Sciatic nerve (tissue), 2 donors: ENCODE measurements at regions not wholly inside any gene's neighbourhood (a gene's known extent, or its start where the extent isn't known, plus 50 kb on each side); places are given as distances from the start of the nearest gene placed in this dataset.
A peak's percentile ranks its signal among the peaks of the same experiment; 100 is the strongest.

Experiments used
- ATAC-seq: fragments of 200-7000 bp; cut with Tn5 transposase; one replicate; pipeline ENCODE4 v1.9.1; 2020; ENCODE audit warnings: mild to moderate bottlenecking, moderate library complexity
- DNase-seq: peaks from one replicate; pipeline ENCODE4 v3.0.0-alpha.2; 2020; ENCODE audit warnings: low spot score
- intact Hi-C: fragments of 100-400 bp; cut with DNase I; formaldehyde crosslinking; loops from one replicate; pipeline ENCODE4 v1.14.2; 2022
- donor health status: DM: no; HTN: no; CAD: no.
- donor health status: DM: no; HTN: no; CAD: no.

DNA sequence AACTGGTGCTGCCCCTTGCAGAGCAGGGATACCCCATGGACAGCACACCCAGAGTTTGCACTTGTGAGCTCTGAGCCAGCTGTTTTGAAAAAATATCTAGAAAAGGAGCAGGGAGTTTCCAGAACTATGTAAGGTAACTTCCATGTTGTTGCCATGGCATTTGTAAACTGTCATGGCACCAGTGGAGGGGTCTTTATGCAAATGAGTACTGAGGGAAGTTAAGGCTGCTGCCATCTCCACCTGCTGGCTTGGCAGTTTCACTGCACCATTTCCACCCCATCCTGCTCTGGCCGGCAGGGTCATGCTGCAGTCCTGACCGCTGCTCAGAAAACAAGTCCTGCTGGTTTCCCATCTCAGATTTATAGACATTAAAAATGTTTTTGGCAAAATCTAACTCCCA lies 52.3 kb upstream of the SNTG2 start:
- no peak for ATAC-seq
- intact Hi-C loops = no loop called here
- DNase-seq = no peak

DNA sequence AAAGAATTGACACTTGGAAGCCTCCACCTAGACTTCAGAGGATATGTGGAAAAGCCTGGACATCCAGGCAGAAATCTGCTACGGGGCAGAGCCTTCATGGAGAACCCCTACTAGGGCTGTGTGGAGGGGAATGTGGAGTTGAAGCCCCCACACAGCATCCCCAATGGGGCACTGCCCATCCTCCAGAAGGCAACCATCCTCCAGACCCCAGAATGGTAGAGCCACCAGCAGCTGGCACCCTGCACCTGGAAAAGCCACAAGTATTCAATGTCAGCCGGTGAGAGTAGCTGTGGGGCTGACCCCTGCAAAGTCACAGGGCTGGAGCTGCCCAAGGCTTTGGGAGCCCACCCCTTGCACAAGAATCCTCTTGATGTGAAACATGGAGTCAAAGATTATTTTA lies 53.6 kb upstream of the SNTG2 start:
- intact Hi-C loops = no loop called here
- ATAC-seq (no peak), DNase-seq (no peak)

DNA sequence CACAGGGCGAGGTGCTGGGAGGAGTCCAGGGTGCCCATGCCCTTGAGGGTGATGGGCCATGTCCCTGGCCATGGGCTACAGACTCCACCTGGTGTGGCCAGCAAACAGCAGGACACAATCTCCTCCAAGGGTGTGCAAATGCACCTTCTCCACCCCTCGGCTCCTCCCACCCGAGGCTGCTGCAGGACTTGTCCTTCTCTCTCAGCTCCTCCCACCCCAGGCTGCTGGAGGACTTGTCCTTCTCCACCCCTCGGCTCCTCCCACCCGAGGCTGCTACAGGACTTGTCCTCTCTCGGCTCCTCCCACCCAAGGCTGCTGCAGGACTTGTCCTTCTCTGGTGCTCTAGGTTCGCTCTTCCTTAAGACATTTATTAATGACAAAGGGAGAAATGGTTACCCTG lies 57.3 kb upstream of the SNTG2 start:
- peak; percentile 65 for ATAC-seq
- intact Hi-C loops = no loop called here
- peak; percentile 56 for DNase-seq

DNA sequence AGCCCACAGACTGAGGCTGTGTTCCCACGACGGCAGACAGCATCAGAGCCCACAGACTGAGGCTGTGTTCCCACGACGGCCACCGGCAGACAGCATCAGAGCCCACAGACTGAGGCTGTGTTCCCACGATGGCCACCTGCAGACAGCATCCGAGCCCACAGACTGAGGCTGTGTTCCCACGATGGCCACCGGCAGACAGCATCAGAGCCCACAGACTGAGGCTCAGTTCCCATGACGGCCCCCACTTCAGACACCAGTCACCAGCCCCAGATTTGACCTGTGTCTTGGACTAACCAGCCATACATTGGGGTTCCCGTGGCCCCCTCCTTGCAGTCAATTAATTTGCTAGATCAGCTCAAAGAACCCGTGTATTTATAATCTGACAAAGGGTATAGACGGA lies 57.8 kb upstream of the SNTG2 start:
- ATAC-seq (no peak), DNase-seq (peak; percentile 27)
- intact Hi-C loops = no loop called here

DNA sequence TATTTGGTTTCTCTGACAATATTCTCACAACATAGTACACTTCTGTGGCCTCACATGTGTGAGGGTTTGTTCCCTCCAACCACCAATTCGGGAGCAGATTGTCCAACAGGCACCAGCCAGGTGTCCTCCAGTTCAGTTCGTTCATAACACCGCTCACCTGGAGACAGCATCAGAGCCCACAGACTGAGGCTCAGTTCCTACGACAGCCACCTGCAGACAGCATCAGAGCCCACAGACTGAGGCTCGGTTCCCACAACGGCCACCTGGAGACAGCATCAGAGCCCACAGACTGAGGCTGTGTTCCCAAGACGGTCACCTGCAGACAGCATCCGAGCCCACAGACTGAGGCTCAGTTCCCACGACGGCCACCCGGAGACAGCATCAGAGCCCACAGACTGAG lies 58.2 kb upstream of the SNTG2 start:
- intact Hi-C loops = no loop called here

DNA sequence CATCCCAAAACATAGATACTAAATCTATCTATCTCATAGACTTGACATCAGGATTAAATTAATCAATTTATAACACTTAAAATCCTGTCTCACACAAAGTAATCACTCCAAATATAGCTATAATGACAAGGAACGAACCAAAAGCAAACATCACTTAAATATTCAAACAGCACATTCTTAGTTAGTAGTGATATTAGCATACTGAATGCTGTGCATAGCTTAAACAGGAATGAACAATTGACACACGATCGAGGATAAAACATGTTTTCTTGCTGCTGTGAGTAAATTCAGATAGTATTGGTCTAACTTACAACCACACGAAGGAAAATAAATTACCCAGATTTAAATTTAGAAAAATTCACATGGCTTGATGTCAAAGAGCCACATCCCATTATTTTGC lies 58.9 kb upstream of the SNTG2 start:
- intact Hi-C loops = no loop called here
- no peak for DNase-seq

More for the DNA sequence above, 58.2 kb upstream of the SNTG2 start:
- ATAC-seq (no peak), DNase-seq (no peak)

DNA sequence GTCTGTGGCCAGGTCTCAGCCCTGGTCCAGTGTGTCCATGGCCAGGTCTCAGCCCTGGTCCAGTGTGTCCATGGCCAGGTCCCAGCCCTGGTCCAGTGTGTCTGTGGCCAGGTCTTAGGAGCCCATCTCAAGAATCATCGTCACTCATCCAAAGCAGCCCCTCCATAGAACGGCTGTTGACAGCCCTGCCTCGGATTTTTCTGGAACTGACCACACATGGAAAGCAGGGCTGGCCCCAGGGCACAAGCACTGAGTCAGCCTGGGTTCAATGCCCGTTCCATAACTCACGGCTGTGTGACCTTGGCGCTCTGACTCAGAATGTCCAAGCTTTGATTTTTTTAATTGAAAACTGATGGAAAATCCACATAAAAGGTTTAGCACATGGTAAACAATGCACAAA lies 59.9 kb upstream of the SNTG2 start:
- intact Hi-C loops = no loop called here
- DNase-seq (no peak), ATAC-seq (no peak)

More for the DNA sequence above, 58.9 kb upstream of the SNTG2 start:
- no peak for ATAC-seq

DNA sequence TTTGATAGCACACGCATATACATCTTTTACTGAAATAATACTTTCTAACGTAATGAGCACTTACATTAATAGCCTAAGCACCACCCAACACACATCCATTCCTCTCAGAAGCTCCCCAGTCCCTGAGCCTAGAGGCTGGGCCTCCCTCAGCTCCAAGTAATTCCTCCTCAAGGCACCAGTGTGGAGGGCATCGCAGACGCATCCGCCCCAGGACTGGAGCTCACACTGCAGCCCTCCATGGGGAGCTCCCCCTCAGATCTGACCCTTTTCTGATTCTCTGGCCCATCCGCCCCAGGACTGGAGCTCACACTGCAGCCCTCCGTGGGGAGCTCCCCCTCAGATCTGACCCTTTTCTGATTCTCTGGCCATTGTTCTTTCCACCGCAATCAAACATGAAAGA lies 60.4 kb upstream of the SNTG2 start:
- no peak for DNase-seq
- no peak for ATAC-seq
- intact Hi-C loops = no loop called here

DNA sequence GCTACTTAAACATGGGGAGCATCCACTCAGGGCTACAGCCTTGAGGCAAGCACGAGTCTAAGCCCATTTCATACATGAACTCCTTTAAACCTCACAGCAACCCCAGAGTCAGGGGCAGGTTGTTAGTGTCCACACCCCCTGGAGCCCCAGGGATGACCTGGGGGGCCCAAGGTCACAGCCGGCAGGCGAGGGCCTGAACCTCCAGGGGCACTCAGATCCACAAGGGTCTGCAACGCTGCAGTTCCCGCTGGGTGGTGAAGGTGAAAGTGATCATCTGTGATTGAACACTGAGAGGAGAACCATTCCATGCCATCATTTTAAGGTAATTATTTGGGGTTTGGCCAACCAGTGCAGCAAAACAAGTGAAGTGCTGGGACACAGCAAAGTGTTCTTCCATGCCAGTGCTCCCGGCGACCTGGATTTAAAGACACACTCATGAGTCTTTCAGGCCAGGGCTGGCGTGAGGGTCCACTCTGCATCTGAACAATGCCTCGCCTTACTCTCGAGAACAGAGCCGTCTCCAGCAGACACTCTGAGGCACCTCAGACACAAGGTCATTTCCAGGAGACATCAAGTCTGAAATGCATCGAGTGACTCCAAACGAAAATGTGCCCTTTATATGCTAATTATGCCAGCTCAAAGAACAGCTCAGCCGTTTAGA lies 61.6 kb upstream of the SNTG2 start:
- intact Hi-C loops = no loop called here
- ATAC-seq (no peak), DNase-seq (no peak)

DNA sequence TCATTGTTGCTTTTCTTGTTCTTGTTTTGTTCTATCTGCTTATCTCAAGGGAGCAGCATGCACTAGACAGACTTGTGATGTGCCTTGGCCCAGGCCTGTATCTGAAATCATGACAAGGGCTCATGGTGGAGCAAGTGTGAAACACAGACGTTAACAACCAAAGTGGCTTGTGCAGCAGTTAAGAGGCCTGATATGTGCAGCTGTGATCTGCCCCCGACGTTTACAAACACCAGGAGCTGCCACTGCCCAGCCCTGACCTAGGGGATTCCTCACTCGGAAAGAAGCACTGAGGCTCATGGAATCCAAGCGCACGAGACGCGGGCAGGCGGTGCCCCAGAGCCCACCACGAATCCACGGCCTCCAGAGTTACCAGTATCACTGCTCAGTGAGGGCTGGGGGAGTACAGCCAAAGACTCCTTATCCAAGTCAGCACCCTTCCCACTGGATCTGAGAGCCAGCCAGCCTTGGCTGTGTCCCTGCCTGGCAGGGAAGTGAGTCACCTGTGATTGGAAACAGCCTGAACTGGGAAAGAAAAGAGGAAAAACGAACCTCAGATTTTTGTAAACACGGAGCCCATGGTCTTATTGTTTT lies 62.3 kb upstream of the SNTG2 start:
- DNase-seq (no peak), ATAC-seq (peak; percentile 82)
- intact Hi-C loops = no loop called here

DNA sequence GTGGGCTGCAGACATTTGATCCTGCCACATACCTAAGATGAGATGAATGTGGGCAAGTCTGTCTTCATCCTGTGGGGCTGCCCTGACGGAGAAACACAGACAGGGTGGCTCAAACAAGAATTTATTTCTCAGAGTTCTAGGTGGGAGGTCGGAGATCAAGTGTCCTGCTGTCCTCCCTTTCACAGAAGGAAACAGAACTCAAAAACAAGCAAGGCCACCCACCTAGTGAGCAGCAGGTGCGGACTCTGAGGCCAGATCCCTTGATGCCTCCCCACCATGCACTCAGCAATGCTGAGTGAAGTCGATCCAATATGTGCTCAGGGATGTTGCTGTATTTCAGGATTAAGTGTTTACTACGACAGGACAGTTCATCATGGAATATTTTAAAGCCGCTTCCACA lies 63.0 kb upstream of the SNTG2 start:
- intact Hi-C loops = no loop called here
- no peak for DNase-seq
- ATAC-seq = peak; percentile 87

DNA sequence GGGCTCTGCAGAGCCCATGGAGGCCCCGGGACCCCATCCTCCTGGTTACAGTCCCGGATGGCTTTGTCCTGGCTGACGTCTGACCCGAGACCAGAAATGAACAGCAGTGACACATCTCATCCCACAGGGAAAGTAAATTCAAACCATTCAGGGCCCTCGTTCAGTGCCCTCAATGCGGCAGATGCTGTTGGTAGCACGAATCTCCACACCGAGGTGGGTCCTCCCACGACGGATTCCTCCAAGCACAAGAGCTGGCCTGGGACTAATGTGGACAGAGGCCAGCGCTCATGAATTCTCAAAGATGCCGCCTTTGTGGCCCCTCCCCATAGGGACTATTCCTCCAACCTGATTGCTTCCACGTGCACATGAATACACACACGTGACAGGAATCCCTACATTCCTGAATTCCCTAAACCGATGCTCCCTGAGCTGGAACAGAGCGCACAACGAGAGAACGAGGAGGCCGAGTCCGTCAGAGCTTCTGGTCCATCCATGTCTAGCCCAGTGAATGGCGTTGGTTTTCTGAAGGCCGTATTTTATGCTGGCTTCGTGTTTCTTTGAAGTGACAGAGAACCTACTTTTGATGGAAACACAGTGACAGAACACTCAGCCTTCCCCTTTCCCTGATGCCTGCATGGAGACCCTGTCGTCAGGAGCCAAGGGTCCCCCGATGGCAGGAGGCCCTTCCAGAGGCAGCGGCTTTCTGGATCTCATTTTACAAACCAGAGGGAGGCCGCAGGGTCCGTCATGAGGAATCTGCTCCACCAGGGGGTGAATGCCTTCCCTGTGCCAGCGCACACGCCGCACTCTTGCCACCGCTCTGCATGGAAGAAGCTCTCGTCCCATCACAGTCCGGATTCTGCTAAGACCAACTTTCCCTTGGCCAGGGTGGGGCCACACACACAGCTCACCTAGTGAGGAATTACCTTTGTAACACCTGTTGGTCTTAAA lies 64.3 kb upstream of the SNTG2 start:
- peak; percentile 60 for ATAC-seq
- intact Hi-C loops = no loop called here
- no peak for DNase-seq

DNA sequence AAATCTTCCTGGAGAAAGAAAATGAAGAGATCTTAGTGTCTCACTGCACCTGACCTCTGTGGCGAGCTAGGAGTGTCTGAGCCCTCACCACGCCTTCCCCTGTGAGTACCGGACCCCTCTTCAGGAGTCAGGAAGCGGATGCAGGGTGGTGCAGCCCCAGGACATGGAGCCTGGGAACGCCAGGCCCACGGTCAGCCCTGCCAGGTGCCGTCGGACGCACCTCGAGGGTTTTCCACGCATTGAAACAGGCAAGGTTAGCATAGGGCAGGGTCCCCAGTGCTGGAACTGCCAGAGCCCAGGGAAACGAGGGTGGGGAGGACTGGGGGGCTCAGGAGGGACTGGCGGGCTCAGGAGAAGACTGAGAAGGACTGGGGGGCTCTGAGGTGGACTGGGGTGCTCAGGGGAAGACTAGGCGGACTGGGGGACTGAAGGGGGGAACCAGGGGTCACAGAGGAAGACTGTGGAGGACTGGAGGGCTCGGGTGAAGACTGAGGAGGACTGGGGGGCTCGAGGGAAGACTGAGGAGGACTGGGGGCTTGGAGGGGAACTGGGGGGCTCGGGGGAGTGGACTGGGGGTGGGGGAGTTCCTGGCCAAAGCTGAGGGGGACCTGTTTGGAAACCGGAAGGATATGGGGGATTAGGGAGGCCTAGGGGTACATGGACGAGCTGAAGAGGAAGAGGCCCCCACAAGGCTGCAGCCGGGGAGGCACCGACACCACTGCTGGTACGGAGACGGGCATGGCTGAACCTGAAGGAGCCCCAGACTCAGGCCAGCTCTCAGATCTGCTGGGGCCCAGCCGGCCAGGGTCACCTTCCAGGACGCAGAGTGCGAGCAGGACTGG lies 65.2 kb upstream of the SNTG2 start:
- DNase-seq = no peak
- ATAC-seq = no peak
- intact Hi-C loops = no loop called here

DNA sequence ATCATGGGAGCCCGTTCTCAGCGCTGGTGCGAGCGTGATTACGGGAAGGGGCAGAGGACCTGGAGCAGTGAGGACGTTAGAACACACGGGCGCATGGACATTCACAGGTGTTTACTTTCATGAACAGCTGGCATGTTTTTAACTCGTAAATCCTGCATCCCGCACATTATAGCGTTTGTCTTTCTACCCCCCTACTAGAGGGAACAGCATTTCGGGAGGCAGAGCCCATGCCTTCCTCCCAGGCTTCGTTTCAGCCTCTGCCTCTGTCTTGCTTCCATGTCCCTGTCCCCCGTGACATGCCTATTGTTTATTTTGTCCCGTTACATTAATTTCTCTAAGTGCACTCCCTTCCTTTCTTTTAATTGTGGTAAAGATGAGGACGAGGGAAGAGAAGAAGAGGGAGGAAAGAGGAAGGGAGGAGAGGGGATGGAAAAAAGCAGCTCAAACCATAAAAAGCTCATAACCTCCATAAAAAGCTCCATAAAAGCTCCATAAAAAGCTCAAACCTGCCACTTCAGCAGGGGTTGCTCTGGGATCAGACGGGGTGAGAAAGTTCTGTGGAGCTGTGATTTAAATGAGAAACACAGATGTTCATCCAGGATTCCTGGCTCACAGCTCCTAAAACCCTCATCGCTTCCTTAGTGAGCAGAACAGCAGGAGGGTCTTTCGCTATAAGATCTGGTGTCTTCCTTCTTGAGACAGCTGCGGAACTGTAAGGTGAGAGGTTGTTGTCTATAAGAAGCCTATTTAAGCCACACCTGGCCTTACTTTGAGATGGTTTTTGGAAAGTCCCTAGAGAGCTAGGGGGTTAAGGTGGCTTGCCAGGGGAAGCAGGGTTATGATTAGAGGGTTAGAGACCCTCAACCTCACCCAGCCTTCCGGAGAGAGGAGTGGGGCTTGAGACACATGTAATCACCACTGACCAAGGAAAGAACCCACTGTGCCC lies 66.6 kb upstream of the SNTG2 start:
- ATAC-seq = no peak
- DNase-seq = no peak
- intact Hi-C loops = no loop called here

DNA sequence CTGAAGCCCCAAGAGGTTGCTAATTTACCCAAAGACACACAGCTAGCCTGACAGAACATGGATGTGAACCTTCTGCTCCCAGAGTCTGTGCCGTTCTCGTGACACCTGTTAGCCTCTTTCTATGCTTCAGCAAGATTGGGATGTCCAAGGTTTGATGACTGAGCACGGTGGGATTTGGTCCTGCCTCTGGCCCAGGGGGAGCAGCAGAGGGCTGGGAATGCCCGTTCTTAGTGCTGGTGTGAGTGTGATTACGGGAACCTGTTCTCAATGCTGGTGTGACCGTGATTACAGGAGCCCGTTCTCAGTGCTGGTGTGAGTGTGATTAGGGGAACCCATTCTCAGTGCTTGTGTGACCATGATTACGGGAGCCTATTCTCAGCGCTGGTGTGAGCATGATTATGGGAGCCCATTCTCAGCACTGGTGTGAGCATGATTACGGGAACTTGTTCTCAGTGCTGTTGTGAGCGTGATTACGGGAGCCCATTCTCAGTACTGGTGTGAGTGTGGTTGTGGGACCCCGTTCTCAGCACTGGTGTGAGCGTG lies 67.3 kb upstream of the SNTG2 start:
- intact Hi-C loops = no loop called here
- DNase-seq (no peak), ATAC-seq (no peak)

DNA sequence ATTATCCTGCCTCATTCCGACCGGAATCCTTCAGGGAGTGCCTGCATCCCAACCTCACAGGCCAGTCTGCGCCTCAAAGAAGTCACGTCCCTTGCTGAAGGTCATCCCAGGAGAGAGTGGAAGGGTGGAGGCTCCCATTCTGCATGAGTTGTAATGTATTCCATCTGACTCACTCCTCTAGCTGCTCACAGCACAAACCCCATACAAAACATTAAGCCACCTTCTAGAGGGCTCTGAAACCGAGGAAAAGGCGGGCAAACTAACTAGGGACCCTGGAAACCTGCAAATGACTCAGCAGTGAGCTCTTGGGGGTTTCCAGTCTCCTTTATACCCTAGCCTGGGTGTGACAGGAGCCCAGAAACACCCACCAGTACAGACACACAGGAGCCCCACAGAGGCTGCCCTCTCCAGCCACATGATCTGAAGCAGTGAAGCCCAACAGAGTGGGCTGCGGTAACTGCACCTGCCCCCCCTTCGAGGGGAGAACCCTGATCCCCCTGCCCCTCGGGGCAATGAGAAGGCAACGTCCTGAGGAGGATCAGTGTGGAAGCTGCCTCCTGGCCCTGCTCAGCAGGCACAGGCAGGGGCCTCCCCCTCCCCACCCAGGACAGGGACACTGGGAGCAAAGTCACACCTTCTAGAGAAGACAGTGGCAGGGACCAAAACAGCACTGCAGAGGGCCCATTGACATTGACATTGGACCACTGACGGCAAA lies 69.3 kb upstream of the SNTG2 start:
- intact Hi-C loops = no loop called here
- DNase-seq = no peak
- no peak for ATAC-seq

DNA sequence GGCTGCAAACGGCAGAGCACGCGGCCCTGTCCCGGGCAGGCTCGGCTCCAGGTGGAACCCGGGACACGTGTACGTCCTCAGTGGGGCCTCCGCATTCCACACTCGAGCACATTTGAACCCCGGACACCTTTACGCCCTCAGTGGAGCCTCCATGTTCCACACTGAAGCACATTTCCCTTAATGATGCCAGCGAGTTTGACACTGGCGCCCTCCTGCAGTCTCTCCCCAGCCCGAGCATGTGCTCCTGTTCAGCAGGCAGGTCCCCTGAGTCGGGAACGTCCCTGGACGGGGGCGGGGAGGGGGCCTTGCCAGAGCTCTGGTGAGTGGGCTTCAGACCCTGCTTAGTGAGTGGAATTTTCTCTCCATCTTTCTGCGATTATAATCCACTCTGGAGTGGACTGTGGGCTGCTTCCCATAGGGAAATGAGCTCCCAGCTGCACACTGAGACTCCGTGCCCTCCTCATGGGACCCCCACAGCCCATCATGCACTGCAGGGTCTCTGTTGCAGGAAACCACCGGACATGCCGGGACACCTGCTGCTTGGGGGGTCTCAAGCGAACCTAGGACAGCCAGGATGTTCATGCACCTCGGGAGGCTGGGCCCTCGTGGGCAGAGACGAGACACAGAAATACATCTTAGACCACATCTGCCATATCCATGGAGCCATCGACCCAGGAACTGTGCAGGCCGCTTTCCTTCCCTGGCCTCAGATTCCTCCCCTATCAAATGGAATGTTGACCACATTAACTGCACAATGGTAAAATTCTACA lies 70.3 kb upstream of the SNTG2 start:
- intact Hi-C loops = no loop called here
- no peak for ATAC-seq
- DNase-seq = no peak
